ENCODE measurements at regions not wholly inside any gene's neighbourhood (a gene's known extent, or its start where the extent isn't known, plus 50 kb on each side); places are given as distances from the start of the nearest gene placed in this dataset.
A peak's percentile ranks its signal among the peaks of the same experiment; 100 is the strongest.
"Not testable (repeated sequence)": the region's sequence is repeated elsewhere in the genome, so short reads cannot be mapped to it uniquely, and the experiment has no call there.

DNA sequence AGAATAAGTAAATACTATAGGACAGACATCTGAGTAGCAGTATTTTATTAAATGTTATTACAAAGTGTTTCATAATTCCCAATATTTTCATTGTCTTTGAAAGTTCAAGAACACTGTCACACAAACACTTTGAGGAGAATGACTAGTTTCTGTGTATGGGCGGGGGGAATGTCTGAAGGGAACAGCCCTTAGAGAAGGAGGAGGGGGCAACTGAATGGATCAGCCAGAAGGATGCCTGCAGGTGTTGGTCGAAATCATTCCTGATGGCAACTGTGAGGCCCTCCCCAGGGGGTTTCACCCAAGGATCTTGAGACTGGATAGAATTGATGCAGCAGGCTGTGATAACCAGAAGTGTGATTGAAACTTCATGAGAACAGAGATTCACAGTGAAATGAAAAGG, 223.2 kb upstream of the C1orf87 start:
- DNase-seq: no peak

DNA sequence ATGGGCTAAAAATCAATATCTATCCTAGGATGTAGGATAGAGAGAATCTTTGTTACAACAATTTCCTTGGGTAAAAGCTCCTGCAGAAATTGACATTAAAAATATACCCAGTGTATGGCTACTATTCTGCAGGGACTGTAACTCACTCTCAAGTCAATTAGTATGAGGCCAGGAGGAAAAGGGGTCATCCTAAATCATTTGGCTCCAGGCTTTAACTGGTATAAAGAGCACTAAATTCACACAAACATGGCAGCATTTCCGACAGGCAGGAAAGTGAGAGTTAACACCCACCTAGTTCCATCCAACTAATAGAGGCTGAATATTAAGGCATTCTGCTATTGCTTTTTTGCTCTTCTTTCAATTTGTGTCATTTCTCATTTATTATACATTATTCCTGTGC, 218.6 kb upstream of the C1orf87 start:
- no peak for DNase-seq

DNA sequence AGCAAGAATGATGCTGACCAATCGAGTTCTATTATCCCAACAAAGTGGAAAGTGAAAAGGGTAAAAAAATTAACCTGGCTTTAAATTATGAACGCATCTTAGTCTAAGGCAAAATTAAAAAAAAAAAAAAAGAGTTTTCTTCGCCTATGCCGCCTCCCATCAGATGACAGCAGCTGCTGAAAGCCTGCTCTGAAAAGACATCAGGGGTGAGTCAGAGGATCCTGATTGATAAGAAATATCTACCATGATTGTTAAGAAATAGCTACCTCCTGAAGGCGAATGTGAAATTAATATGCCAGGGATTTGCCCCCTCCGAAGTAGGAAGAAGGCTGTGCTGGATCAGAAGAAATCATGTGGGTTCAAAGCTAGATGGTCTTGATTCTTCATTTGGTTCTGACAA, 216.8 kb upstream of the C1orf87 start:
- no peak for DNase-seq

DNA sequence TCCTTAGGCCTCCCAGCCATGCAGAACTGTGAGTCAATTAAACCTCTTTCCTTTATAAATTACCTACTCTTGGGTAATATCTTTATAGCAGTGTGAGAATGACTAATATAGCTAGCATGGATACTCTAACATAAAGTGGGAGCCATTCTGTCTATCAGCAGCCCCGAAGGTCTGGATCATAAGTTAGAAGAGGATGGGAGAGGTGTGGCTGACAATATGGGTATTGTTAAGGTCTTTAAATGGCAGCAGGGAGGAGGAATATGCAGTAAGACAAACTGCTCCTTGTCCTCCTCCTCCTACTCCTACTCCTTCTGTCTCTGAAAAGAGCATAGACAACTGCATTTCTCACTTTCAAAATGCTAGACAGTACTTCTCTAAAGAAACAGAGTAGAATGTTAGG, 214.0 kb upstream of the C1orf87 start:
- no peak for DNase-seq

DNA sequence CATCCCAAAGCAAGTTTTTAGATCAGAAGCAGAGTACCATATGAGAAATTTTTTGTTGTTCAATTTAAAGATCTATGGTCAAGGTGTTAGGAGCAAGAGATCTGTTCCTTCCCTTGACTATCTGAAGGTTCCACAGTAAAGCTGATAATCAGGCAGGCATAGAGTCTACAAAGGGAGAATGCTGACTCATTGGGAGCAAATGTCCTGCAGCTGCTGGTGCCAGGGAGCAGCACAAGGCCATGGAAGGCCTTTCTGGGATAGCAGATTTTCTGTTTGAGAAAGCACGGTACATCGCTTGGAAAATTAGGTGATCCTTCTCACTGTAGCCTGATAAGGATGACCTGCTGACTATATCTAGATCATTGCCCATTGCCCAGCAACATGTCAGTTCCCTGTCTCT, 210.1 kb upstream of the C1orf87 start:
- no peak for DNase-seq

DNA sequence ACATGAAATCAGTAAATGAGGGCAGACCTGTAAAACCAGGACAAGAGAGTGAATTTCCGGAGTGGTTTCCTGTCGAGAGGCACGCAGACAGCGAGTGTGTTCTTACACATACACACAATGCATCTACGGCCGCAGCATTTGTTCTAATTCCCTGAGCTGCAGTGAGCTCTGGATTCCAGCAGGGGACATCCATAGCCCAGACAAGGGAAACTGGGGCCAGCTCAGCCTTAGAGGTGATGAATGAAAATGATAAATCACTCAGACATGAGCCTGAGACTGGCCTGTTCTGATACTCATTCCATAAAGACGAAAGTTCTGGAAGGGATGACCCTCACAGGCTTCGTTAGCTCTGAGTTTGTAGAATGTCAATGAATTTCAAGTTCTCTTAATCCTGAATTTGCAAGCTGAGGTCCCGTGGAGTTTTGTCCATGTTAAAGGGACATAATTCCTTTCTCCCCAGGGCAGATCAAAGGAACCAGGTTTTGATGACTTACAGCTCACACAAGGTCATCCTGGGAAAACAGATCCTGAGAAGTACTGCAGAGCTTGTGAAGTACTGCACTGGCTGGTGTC, 207.9 kb upstream of the C1orf87 start:
- peak; percentile 33 for DNase-seq

DNA sequence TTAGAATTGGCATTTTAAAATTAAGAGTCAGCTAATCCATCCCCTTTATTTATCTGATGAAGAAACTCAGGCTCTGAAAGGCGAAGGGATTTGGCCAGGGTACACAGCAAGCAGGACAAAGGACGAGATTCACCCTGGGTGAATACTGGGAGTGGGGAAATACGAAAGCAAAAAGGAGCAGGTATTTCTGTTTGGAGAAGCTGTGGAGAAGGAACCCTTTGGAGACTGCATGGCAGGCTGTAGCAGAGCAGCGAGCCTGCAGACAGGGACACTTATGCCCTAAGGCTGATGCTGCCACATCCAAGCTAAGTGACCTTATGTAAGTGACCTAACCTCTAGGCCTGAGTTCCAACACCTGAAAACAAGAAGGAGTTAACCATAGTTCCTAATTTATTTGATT, 207.2 kb upstream of the C1orf87 start:
- DNase-seq: no peak

DNA sequence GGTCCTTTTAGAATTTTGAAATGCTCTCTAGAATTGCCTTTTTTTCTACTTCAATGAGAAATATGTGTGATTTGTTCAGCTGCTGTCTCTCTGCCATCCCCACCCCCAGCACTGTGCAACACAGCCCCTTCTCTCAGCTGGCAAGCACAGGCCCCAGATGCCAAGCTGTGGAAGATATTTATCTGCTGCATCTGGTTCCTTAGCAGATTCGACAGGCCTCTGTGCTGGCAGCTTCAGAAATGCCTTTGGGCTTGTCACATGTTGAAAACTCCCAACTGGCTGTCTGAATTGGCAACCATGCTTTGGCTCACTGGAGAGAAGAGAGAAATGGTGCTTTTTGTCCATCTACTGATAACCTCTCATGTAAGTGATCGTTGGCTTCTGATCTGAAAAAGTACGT, 206.7 kb upstream of the C1orf87 start:
- no peak for DNase-seq

DNA sequence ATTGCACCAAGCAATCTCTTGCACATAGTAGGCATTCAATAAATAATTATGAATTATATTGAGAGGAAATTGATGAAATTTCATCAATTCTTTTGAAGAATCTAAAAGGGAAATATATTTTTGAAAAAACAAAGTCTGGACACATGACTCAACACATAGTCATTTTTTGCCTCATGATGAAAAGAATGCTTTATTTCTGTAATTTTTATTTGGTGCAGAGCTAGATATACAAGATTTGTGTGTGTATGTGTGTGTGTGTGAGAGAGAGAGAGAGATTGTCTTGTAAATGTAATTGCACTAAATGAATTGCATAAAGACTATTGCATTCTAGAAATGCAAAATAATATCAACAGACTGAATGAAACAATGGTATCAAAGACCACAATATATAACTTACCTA, 206.2 kb upstream of the C1orf87 start:
- no peak for DNase-seq

DNA sequence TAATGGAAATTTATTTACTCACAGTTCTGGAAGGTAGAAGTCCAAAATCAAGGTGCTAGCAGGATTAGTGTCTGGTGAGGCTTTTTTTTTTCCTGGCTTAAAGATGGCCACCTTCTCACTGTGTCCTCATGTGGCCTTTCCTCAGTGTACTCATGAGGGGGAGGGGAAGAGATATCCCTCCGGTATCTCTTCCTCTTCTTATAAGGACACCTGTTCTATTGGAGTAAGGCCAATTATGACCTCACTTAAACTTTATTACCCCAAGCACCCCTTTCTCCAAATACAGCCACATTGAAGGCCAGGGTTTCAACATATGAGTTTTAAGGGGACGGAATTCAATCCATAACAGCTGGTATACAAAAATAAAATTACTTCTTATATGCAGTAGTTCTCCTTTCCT, 203.7 kb upstream of the C1orf87 start:
- no peak for DNase-seq

DNA sequence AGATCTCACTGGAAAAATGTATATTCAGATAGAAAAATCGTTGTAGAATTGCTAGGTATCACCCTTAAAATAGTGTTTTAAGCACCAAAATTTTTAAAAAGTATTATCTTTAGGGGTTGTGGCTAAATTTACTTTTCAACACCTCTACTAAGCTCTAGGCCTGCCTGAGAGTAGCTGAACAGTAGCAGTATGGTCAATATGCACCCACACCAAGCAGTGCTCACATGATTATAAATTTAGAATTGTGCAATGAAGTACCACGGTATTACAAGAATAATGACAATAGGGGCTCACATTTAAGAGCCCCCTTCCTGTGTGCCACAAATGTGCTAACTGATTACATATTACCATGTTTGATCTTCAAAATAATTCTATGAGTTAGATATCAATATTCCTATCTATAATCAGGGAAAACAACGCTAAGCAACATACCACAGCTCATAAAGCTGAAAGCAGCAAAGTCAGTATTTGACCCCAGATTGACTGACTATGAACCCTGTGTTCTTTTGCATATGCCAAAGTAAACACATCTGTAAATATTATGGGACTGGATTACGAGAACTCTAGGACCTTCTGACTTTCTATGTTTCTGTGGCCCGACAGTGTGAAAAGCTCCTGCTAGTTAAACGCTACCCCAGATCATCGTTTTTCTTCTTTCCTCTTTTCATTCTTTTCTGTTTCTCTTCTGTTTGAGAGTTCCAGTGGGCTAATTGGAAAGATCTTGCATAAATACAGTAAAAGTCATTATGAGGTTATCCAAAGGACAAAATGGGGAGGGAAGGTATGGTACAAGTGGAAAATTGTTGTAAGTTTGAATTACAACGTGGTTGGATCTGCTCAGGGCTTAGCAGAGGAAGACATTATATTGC, 201.1 kb upstream of the C1orf87 start:
- DNase-seq: no peak

DNA sequence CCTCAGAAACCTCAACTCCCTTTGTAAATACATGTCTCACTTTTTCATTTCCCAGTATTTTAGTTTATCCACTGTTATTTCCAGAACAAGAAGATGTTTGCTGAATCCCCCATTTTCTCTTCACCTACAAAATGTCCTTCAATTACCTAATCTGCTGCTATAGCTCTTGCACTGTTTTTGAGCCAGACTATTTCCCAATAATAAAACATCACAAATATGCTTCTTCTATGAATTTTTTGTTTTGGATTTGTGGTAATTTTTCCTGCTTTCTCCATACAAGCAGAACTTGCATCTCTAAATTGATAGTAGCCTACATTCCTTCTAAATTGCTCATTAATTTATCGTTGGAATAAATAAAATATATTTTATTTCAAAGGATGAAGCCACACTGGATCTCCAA, 199.6 kb upstream of the C1orf87 start:
- DNase-seq: no peak

DNA sequence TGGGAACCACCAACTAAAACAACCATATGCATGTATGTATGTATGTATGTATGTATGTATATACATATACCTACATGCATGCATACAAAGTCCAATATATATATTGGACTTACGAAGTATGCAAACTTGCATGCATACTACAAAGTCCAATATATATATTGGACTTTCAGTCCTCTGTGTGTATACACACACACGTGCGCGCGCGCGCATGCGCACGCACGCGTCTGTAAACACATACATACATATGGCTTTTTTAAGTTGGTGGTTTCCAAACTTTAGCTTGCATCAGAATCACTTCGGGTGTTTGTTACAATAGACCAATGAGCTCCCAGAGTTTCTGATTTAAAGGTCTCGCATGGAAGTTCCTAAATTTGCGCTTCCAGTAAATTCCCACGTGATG, 197.5 kb upstream of the C1orf87 start:
- no peak for DNase-seq

DNA sequence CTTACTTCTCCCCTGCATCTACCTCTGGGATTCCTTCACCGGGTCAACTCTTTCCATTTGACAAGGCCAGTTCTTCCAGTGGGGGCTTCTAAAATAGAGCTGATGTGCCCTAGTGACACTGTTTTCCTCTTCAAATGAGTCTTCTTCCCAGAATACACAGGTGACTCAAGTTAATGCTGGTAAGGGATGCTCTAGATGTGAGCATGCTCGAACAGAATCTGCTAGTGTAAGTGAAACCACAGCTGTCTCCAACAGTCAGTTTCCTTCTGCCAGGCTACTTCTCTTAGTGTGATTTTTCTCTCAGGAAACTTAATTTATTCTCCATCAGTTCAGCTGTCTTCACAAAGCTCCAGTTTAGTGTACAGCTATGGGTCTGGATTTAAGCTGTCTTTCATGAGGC, 194.9 kb upstream of the C1orf87 start:
- no peak for DNase-seq

DNA sequence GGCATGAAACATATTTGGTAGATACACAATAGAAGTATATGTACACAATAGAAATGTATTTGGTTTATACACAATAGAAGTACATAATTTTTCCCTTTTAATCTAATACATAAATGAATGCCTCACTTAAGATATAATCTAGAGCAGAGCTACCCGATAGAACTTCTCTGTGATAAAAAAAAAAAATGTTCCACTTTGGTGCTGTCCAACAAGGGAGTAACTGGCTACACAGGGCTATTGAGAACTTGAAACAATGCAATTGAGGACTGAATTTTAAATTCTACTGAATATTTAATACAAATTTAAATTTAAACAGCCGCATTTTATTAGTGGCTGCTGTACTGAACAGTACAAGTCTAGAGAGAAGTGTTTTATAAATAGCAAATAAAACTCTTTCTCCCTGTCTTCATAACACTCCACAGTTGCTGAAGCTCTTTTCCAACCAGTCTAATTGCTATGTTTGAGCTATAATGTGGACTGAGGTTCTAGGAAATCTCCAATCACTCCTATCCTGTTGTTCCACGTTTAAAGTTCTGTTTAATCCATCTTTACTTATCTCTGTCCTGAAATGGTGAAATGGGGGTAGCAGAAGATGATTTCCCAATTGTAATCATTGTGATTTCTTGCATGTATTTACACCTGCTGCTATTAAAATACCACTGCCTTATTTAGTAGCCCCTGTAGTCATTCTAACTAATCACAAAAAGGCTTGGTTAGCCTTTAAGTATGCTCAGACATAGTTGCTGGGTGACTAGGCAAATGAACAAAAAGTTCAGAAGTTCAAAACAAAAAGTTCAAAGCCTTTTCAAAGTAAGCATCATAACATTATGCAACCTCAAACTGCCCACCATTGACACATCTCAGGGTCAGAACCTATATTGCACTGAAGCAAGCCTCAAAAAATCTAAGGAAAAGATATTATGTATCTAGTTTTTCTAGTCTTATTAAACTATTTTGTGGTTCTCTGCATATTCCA, 192.3 kb upstream of the C1orf87 start:
- DNase-seq: no peak

DNA sequence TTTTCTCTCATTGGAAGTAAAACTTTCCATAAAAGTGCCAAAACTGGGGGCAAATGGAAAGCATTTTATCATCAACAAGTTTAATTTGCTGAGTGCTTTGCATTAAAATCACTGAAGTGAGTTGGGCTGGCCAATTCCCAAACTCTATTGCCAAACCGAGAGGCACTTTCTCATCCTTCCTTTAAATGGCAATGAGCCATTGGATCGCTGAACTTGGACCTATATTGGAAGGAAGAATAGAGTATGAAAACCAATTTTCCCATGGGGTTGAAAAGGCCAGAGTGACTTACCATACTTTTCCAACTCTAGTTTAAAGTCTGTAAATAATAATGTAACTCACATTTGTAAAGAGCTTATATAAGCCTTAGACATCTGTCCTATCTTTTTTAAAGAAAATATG, 189.1 kb upstream of the C1orf87 start:
- DNase-seq: no peak

DNA sequence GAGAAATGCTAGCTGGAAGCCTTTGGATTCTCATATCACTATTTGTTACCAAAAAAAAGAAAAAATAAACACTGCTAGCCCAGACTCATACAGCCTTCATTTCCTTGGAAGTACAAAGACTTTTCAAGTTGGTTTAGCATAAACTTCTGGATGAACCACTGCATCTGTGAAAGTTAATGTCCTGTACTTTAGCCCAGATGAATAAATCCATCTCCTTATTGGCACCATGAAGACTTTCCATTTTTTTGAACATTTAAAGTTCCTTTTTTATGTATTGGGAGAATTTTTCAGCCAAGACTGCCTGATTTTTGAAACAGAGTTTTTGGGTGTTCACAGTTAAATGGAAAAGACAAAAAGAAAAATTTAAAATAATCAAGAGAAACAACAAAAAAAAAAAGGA, 184.0 kb upstream of the C1orf87 start:
- DNase-seq: no peak

DNA sequence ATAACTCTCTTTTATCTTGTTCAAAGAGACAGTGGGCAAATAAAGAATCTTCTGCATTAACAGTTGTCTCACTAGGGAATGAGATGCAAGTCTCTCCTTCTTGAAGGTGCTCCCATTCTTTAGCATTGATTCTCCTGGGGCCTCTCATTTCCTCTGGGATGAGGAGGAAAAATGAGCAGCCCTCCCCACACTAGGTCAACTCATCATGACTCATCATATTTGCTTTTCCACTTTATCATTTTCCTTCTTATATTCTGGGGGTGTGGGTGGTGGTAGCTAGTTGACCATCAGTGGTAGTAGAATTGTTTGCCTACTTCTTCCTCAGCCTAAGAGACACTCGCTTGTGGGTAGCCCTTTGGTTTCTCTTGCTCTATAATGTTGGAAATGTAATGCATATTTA, 182.0 kb upstream of the C1orf87 start:
- no peak for DNase-seq

DNA sequence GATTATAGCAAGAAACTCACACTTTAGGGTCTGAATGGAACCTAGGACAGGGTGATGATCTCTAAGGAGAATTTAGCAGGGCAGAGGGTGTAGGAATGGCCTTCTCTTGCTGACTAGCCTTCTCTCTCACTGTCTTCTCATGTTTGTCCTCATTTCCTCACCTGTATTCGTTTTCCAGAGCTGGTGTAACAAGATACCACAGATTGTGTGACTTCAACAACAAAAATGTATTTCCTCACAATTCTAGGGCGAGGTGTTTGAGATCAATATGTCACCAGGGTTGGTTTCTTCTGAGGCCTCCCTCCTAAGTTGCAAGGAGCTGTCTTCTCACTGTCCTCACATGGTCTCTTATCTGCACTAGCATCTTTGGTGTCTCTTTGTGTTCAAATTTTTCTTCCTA, 177.9 kb upstream of the C1orf87 start:
- no peak for DNase-seq

DNA sequence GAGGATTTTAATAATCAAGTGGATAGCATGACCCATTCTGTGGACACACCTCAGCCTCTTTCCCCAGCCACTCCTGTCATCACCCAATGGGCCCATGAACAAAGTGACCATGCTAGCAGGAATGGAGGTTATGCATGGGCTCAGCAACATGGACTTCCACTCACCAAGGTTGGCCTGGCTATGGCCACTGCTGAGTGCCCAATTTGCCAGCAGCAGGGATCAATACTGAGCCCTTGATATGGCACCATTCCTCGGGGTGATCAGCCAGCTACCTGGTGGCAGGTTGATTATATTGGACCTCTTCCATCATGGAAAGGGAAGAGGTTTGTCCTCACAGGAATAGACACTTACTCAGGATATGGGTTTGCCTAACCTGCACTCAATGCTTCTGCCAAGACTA, 173.9 kb upstream of the C1orf87 start:
- not testable (repeated sequence) for DNase-seq

DNA sequence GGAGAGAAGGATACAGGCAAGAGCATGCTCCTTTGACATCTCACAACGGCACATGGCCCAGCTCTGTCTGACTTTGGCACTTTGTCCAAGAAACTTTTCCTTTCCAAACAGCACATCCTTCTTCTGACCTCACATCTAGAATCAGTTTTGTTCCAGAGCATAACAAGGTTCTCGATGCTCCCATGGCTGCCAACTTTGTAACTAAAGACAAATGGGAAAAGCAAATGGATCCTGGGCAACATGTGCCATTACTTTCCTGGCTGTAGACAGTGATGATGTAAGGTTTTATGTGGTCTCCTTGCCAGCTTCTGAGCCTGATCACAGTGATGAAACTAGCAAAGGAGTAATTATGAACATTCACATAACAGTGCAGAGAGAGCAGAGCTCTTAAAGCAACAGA, 171.8 kb upstream of the C1orf87 start:
- no peak for DNase-seq

DNA sequence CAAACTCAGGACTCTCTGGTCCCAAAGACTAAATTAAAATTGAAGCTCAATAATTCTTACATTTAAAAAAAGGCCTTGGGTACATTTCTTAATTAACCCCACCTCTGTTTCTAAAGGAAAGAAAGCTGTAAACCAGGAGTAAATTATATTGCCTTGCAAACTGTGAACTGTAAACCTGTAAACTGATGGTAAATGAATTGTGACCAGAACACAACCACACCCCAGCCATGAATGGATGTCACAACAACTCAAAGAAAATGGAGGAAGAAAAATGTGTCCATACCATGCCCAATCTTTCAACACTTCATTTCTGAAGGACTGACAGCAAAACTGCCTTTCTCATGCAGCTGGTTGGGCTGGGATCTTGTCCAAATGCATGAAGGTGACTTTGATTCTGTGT, 171.3 kb upstream of the C1orf87 start:
- no peak for DNase-seq

DNA sequence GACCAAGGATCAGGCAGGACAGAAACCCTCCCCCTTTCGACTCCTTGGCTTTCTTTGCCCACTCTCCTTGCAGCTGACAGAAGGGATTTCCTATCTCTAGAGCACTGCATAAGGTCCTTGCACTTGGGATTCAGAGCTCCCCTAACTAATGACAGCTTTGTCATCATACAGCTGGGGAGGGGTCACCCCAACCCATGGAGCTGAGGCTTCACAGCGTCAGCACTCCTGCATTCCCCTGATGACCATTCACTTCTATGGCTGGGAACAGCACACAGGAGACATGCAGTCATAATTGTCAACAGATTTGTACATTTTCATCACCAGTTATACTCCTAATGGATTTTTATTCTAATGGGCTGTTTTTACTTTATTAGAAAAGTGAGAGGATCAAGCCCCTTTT, 161.7 kb upstream of the C1orf87 start:
- no peak for DNase-seq

DNA sequence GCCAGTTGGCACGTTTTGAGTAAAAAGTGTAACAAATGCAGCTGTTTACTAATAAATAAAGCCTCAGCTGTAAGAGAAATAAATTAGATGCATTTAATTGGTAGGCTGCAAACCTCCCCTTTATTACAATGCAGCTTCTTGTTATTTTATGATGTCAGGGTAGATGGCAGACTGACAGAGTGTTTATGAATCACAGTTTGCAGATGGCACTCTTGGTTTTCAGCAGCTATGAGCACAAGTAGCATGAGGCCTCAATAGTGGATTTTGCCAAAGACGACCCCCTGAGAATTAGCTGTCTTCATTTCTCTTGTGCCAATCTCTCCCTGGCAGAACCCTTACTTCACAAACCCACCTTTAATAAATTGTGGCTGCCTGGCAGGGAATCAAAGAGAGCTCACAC, 161.2 kb upstream of the C1orf87 start:
- DNase-seq: no peak
